Neuron (in vitro differentiated cells): ENCODE measurements at regions not wholly inside any gene's neighbourhood (a gene's known extent, or its start where the extent isn't known, plus 50 kb on each side); places are given as distances from the start of the nearest gene placed in this dataset.

Source experiments
- H2AFZ ChIP-seq: one replicate; pipeline ENCODE4 v1.6.1; 2013; ENCODE audit warnings: low read depth, mild to moderate bottlenecking, inconsistent platforms, low read length, moderate library complexity
- H3K27me3 ChIP-seq: one replicate; pipeline ENCODE4 v1.6.1; 2013; ENCODE audit warnings: low read length; ENCODE audit not compliant: insufficient read depth
- H3K36me3 ChIP-seq: one replicate; pipeline ENCODE4 v1.6.1; 2013; ENCODE audit warnings: low read length; ENCODE audit not compliant: insufficient read depth
- H3K4me1 ChIP-seq: one replicate; pipeline ENCODE4 v1.6.1; 2013; ENCODE audit warnings: low read length; ENCODE audit not compliant: insufficient read depth
- H3K4me3 ChIP-seq: 2 replicates; pipeline ENCODE4 v1.5.1; 2013; ENCODE audit warnings: mild to moderate bottlenecking, low read length, moderate library complexity
- H3K9me3 ChIP-seq: one replicate; pipeline ENCODE4 v1.6.1; 2013; ENCODE audit warnings: low read length

DNA sequence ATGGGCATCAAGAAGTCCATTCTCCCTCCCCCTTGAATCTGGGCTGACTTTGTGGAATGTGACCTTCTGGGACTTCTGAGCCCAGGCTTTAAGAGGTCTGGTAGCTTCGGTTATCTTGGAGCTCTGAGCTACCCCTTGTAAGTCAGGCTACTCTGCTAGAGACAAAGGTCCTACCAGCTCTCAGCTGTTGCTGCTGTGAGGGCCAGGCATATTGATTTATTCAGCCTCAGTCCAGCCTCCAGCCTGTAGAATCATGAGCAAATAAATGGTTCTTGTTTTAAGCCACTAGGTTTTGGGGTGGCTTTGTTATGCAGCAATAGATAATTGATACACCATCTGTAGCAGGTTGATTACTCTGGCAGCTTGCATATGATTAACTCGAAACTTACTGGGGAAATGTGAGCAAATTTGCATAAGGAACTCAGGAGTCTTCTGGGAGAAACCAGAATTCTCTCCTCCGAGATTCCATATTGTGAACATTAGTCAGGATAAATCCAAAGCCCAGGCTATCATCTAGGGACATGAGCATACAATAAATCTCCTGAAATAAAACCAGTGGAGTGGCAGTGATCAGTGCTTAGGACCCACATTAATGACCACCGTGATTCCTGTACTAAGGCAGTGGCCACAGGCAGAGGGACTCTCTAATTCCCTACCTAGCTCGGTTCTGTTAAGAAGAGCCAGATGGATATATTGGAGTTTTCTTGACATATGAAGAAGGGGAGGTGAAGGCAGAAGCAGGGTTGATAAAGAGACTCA, 336.1 kb downstream of the CDC5L start:
- Histone ChIP-seq H3K36me3 (no peaks in the 10 kb centered on the region), H3K4me3 (no peak overlapping the region), H3K4me1 (peaks cover 9% of the 10 kb centered on the region), H2AFZ (no peak overlapping the region), H3K27me3 (no peaks in the 10 kb centered on the region), H3K9me3 (no peaks in the 10 kb centered on the region)

DNA sequence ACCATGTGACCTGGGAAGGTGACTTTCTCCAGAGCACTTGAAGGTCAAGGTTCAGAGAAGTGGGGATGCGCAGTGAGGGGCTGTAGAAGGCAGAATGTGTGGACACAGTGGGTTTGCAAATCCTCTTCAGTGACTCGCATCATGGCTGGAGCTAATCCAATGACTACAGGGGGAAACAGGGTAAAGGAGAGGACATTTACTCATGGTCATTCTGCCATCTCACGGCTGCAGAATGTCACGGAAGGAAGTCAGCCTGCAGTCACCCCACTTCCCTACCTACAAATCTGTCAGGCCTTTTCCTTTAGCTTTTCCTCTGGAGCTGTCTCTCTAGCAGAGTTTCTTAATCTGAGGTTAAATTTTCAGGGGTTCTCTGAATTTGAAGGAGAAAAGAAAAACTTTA, 337.6 kb downstream of the CDC5L start:
- H2AFZ ChIP-seq: no peak overlapping the region
- no peaks in the 10 kb centered on the region for H3K9me3 ChIP-seq
- H3K4me1 ChIP-seq: peaks cover 9% of the 10 kb centered on the region
- no peaks in the 10 kb centered on the region for H3K27me3 ChIP-seq
- H3K36me3 ChIP-seq: no peaks in the 10 kb centered on the region
- H3K4me3 ChIP-seq: no peak overlapping the region

DNA sequence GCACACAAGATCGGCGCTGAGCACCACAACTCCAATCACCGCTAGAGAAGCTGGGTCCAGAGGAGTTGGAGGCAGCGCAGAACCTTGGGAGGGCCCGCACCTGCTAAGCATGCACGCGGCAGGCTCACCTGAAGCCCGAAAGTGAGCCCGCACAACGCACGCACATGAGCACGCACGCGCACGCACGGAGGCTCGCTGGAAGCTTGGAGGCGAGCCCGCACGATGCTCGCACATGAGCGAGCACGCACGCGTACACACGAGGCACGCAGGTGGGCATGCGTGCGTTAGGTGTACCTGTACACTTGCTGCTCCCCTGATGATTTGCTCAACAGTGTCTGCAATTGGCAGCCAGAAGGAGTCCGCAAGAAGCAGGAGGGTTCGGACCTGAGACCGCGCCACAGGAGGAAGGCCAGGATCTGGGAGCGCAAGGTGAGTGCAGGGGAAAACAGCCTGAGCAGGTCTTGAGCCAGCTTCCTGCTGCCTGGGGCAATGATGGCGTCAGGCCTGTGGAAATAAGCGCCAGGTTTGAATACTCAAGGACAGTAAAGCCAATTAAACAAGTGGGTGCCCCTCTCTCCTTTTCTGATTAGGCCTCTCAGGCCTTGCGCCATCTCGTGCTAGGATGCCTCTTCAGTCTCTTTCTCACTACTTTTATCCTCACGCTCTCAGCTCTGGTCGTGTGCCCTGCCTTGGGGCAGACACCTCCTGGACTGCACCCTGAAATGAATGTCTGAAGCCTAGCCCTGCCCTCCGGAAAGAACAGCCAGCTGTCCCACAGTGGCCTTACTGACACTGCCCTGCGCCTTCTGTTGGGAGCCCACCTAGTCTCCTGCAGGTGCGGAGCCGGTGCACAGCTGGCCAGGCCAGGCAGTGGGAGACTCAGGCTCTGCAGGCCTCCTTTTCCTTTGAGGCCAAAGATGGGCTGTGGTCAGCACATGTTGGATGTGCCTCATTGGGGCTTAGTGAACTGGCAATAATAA, 340.4 kb downstream of the CDC5L start:
- Histone ChIP-seq H3K9me3 (no peaks in the 10 kb centered on the region), H3K36me3 (no peaks in the 10 kb centered on the region), H2AFZ (no peak overlapping the region), H3K4me1 (peaks cover 9% of the 10 kb centered on the region), H3K27me3 (no peaks in the 10 kb centered on the region), H3K4me3 (no peak overlapping the region)

DNA sequence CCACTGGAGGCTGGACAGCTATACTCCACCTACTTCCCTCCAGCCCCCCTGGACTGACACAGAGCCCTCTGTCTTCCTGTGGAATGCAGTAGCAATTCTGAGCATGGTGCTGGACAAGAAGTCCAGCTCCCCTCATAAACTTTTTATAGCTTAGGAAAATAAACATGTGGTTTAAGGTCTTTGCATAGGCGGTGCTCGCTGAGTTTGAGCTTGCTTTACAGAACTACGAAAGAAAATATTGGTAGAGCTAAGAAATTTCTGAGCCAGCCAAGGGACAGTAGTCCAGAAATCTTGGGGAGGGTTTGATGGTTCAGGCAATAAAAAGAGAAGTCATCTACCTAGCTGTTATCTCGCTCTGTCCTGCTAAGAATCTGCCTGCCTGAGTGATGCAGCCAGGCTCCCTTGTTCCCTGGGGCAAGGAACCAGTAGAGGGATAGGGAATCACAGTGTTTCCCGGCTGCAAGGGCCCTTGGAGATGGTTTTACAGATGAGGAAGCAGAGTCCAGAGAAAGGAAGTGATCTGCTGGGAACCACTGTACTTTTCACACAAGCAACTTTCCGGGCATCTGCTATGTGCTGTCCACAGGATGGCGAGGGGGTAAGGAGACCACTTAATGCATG, 343.4 kb downstream of the CDC5L start:
- Histone ChIP-seq H3K4me1 (no peaks in the 10 kb centered on the region), H3K9me3 (no peaks in the 10 kb centered on the region), H2AFZ (no peak overlapping the region), H3K4me3 (no peak overlapping the region), H3K27me3 (no peaks in the 10 kb centered on the region), H3K36me3 (no peaks in the 10 kb centered on the region)

DNA sequence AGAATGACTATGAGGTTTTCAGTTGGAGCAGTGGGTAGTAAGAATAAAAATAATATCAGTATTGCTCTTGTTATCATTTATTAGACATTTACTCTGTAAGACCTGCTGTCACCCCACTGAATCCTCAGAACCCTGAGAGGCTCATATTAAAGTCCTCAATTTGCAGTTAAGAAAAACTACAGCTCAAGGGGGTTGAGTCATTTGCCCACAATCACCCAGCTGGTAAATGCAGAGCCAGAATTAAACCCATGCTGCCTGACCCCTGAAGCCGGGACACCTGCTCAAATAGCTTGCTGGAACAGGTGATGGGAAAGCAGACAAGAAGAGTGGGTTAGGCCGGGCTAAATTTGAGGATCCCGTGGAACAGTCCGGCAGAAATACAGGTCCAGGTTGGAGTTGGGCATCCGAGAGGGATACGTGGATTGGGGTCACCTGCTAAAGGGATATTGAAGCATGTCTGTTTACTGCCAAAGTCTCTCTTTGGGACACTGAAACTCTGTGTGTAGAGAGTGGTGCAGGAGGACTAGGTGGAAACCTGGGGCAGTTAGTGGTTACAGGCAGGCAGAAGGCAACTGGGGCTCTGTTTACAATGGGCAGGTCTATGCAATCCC, 344.1 kb downstream of the CDC5L start:
- no peaks in the 10 kb centered on the region for H3K9me3 ChIP-seq
- H3K27me3 ChIP-seq: no peaks in the 10 kb centered on the region
- no peak overlapping the region for H3K4me3 ChIP-seq
- H2AFZ ChIP-seq: no peak overlapping the region
- no peaks in the 10 kb centered on the region for H3K36me3 ChIP-seq
- H3K4me1 ChIP-seq: no peaks in the 10 kb centered on the region

DNA sequence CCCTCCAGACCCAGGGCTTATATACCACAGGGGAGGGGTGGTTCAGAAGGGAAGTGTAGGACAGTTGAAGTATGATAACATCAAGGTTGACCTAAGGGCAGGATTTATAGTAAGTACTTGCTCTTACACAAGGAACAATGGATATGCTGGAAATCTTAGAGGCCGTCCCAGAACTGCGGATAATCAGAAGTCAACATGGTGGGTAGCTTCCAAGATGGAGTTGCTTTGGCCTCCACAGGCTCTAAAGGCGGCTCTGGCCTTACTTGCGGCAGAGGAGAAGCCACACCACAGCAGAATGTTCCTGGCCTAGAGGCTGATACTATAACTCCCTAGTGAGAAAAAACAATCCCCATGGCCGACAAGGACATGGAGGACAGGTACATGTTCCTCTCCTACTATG, 344.7 kb downstream of the CDC5L start:
- Histone ChIP-seq H2AFZ (no peak overlapping the region), H3K9me3 (no peaks in the 10 kb centered on the region), H3K27me3 (no peaks in the 10 kb centered on the region), H3K4me3 (no peak overlapping the region), H3K36me3 (no peaks in the 10 kb centered on the region), H3K4me1 (no peaks in the 10 kb centered on the region)

DNA sequence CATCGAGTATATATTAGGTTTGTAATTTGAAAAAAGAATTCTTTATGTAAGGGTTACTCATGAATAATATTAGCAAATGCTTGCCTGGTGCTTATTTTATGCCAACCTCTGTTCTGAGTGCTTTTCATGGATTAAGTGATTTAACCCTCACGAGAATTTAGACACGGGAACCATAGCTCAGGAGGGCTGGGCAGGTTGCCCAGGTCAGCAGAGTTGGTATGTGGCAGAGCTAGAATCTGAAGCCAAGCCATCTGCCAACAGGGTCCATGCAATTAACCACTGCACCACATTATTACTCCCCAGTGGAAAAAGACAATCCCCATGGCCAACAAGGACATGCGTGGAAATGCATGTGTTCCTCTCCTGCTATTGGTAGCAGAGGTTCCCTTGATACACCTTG, 345.6 kb downstream of the CDC5L start:
- H3K27me3 ChIP-seq: no peaks in the 10 kb centered on the region

DNA sequence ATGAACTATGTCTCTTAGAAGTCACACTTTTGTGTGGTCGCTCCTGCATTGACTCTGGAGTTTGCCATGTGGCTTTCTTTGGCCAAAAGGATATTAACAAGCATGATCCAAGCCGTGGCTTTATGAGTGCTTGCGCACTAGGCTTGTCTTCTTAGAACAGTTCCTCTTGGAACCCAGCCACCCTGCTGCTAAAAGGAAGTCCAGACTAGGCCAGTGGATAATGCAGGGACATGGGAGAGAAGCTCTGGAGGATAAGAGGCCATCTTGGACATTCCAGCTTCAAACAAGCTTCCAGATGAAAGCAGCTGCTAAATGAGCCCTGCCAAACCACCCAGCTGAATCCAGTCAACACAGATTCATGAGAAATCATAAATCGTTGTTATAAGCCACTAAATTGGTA, 346.4 kb downstream of the CDC5L start:
- no peak overlapping the region for H3K4me3 ChIP-seq
- no peaks in the 10 kb centered on the region for H3K36me3 ChIP-seq
- no peaks in the 10 kb centered on the region for H3K9me3 ChIP-seq
- no peak overlapping the region for H2AFZ ChIP-seq
- no peaks in the 10 kb centered on the region for H3K27me3 ChIP-seq
- H3K4me1 ChIP-seq: peaks cover 12% of the 10 kb centered on the region

More for the DNA sequence above, 345.6 kb downstream of the CDC5L start:
- no peaks in the 10 kb centered on the region for H3K9me3 ChIP-seq
- H3K36me3 ChIP-seq: no peaks in the 10 kb centered on the region
- H3K4me1 ChIP-seq: peaks cover 4% of the 10 kb centered on the region
- no peak overlapping the region for H2AFZ ChIP-seq
- H3K4me3 ChIP-seq: no peak overlapping the region

DNA sequence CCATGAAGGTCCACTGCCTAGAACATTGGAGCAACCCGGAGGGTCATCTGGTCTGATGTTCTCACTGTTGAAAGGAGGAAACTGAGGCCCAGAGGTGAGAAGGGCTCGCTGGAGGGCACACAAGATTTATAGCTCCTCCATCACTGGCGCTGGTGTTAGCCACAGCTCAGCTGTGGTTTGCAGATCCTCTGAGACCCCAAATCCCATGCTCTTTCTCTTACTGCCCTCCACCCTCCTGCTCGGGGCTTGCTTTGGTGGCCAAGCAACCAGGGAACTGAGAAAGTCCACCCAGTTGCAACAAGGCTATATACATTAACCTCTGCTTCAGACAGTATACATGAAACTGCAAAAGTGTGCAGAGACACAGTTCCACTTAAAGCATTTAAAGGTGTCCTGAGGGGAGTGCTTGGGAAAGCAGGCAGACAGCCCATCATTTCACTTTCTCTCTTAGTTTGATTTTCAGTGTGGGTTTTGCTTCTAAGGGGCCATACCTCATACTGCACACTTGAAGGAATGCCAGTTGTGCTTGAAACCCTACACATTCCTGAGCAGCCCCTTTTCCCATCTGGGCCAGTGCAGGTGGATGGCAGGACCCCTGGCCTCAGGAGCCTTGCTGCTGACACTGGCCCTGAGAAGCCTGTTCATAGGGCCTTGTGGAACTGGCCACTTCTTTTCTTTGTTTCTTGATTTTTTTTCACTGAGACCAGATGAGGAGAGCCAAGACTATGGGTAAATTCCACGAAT, 347.6 kb downstream of the CDC5L start:
- H2AFZ ChIP-seq: no peak overlapping the region
- H3K27me3 ChIP-seq: no peaks in the 10 kb centered on the region
- no peaks in the 10 kb centered on the region for H3K36me3 ChIP-seq
- H3K4me3 ChIP-seq: no peak overlapping the region
- no peaks in the 10 kb centered on the region for H3K9me3 ChIP-seq
- peaks cover 19% of the 10 kb centered on the region for H3K4me1 ChIP-seq

DNA sequence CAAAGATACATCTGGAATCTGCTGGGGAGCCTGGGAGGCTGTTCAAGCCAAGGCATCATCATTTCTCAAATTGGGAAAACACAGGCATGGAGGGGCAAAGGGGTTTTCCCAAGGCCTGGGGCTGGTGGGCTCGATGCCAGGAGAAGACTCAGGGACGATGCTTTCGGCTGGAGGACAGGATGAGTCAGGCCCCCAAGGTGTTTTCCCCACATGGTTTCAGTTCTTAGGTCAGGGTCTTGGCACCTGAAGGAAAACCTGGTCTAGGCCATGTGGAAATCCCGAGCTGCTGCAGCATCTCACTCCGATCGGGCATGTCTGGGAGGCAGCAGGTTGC, 348.1 kb downstream of the CDC5L start:
- Histone ChIP-seq H2AFZ (no peak overlapping the region), H3K36me3 (no peaks in the 10 kb centered on the region), H3K9me3 (no peaks in the 10 kb centered on the region), H3K27me3 (no peaks in the 10 kb centered on the region), H3K4me3 (no peak overlapping the region), H3K4me1 (peaks cover 19% of the 10 kb centered on the region)

DNA sequence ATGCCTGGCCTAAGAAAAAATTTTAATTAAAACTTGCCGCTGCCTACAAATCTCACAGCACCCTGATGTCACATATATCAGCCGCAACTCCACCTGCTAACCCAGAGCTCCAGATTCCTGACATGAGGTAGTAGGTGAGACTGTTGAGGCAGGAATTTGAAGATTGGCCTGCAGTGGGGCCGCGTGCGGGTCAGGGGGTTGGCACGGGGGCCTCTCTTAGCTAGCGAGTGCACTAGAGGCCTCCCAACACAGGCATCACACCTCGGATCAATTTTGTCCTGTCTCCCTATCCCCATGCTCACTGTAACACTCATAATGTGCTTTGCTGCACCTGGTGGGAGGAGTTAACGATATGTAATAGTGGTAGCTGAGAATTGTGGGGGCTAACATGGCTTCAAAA, 349.8 kb downstream of the CDC5L start:
- H3K4me3 ChIP-seq: no peak overlapping the region
- H2AFZ ChIP-seq: no peak overlapping the region
- no peaks in the 10 kb centered on the region for H3K9me3 ChIP-seq
- H3K4me1 ChIP-seq: peaks cover 19% of the 10 kb centered on the region
- H3K36me3 ChIP-seq: no peaks in the 10 kb centered on the region
- no peaks in the 10 kb centered on the region for H3K27me3 ChIP-seq

DNA sequence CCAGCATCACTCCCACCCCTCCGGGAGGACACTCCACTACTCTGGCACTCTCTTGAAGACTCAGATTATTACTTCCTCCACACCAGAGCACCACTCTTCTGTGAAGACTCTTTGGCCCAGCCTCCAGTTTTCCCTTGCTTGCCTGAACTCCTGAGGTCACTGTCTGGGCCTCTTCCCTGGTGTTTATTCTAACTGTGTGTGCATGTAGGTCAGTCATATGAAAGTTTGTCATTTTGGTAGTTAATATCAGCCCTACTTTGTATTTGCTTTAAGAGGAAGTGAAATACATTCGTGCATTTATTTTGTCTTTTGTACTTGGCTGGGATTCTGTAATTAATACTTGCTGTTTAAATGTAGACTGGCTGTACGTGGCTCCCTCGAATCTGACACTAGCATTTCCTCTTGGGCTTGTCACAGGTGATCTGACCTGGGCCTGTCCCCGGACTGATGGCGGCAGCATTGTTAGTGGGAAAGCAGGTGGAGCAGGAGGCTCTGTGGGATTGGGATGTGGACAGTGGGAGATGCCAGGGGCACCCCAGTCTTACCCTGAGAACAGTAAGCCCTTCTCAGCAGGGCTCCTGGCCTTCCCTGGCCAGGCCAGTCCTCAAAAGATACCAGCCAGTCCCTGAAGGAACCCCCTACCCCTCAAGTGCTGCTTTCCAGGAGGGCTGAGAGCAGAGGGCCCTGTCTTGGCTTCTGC, 350.5 kb downstream of the CDC5L start:
- Histone ChIP-seq H3K27me3 (no peaks in the 10 kb centered on the region), H2AFZ (peak overlapping the region; percentile 41), H3K4me3 (no peak overlapping the region), H3K9me3 (no peaks in the 10 kb centered on the region), H3K36me3 (no peaks in the 10 kb centered on the region), H3K4me1 (peaks cover 19% of the 10 kb centered on the region)
